ENCODE measurements at regions not wholly inside any gene's neighbourhood (a gene's known extent, or its start where the extent isn't known, plus 50 kb on each side); places are given as distances from the start of the nearest gene placed in this dataset.

- intact Hi-C loops (cut with DNase I) = no loop called here
- TF ChIP-seq CTCF (IDR thresholded peaks at IDR 0.05) = no peak
- peaks cover 4% of the 10 kb centered on the region for H3K27me3 ChIP-seq (ENCODE audit: low read depth)
- H3K27ac ChIP-seq = no peak overlapping the region
- no peaks in the 10 kb centered on the region for H3K4me1 ChIP-seq
- peaks cover 35% of the 10 kb centered on the region for H3K9me3 ChIP-seq
- no peaks in the 10 kb centered on the region for H3K36me3 ChIP-seq
- no peak for DNase-seq
- ATAC-seq = no peak
- no peak overlapping the region for H3K4me3 ChIP-seq
Measured at GRCh38 chr12:94811611-94812010, 161.3 kb upstream of the TMCC3 start.

GRCh38 chr12:94807951-94808350 lies 157.6 kb upstream of the TMCC3 start:
- Histone ChIP-seq H3K27ac (no peak overlapping the region), H3K4me3 (no peak overlapping the region), H3K27me3 (ENCODE audit: low read depth) (no peaks in the 10 kb centered on the region), H3K9me3 (peaks cover 21% of the 10 kb centered on the region), H3K36me3 (no peaks in the 10 kb centered on the region), H3K4me1 (no peaks in the 10 kb centered on the region)
- ATAC-seq = no peak
- intact Hi-C loops (cut with DNase I) = no loop called here
- no peak for TF ChIP-seq CTCF (IDR thresholded peaks at IDR 0.05)
- DNase-seq = no peak

- H3K27me3 ChIP-seq (ENCODE audit: low read depth) = no peaks in the 10 kb centered on the region
- DNase-seq = no peak
- no peak for TF ChIP-seq CTCF (IDR thresholded peaks at IDR 0.05)
- H3K27ac ChIP-seq = no peak overlapping the region
- intact Hi-C loops (cut with DNase I) = no loop called here
- no peaks in the 10 kb centered on the region for H3K36me3 ChIP-seq
- ATAC-seq = no peak
- H3K9me3 ChIP-seq = peaks cover 8% of the 10 kb centered on the region
- H3K4me1 ChIP-seq = no peaks in the 10 kb centered on the region
- H3K4me3 ChIP-seq = no peak overlapping the region
Measured at GRCh38 chr12:94806617-94807016, 156.3 kb upstream of the TMCC3 start.

GRCh38 chr12:94805749-94806529 lies 155.6 kb upstream of the TMCC3 start:
- H3K36me3 ChIP-seq = no peaks in the 10 kb centered on the region
- H3K27me3 ChIP-seq (ENCODE audit: low read depth) = no peaks in the 10 kb centered on the region
- no peak overlapping the region for H3K4me3 ChIP-seq
- ATAC-seq = no peak
- no peaks in the 10 kb centered on the region for H3K4me1 ChIP-seq
- intact Hi-C loops (cut with DNase I) = no loop called here
- peaks cover 3% of the 10 kb centered on the region for H3K9me3 ChIP-seq
- no peak for DNase-seq
- no peak for TF ChIP-seq CTCF (IDR thresholded peaks at IDR 0.05)
- H3K27ac ChIP-seq = no peak overlapping the region

- H3K4me3 ChIP-seq = no peak overlapping the region
- ATAC-seq = no peak
- DNase-seq = no peak
Measured at GRCh38 chr12:94803939-94804338, 153.6 kb upstream of the TMCC3 start.

More at GRCh38 chr12:94803939-94804338, 153.6 kb upstream of the TMCC3 start:
- intact Hi-C loops (cut with DNase I) = no loop called here
- no peak overlapping the region for H3K27ac ChIP-seq
- no peaks in the 10 kb centered on the region for H3K36me3 ChIP-seq
- H3K4me1 ChIP-seq = no peaks in the 10 kb centered on the region
- no peak for TF ChIP-seq CTCF (IDR thresholded peaks at IDR 0.05)
- no peaks in the 10 kb centered on the region for H3K9me3 ChIP-seq
- no peaks in the 10 kb centered on the region for H3K27me3 ChIP-seq (ENCODE audit: low read depth)

Data from lower lobe of right lung (tissue), 2 donors.